ENCODE measurements at regions not wholly inside any gene's neighbourhood (a gene's known extent, or its start where the extent isn't known, plus 50 kb on each side); places are given as distances from the start of the nearest gene placed in this dataset.

DNA sequence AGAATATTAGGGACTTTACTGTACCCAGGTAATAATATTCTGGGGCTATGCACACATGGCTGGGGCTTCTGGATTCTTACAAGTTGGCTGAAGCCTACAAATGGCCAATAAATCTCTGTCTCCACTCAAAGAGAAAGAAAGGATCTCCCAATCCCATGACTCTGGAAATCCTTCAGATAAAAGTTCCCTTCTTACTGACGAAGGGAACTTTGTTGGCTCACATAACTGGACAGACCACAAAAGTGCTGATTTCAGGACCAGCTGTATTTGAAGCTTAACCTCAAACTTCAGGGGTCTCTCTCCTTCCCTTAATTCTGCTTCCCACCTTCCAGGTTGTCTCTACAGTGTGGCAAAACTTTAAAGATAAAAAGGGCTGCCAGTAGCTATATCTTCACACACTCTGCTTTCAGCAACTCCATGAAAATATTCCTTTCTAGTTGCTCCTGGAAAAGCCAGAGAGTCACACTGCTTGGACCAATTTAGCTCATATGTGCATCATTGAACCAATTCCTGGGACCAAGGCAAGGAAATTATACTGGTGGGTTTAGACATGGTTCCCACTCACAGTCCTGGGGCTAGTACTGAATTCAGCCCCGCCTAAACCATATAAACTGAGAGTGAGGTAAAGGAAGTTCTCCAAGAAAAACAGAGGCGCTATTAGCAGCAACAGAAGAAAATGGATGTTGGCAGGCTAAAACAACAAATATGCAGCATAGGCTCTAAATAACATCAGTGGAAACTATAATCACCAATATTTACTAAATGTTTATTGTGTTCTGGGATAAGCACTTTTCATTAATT, 290.0 kb upstream of the GADL1 start:
- Histone ChIP-seq H3K79me2 (replicated peaks; ENCODE audit: insufficient read depth) (no peaks in the 10 kb centered on the region), H3K4me2 (no peak overlapping the region), H3K27me3 (ENCODE audit: insufficient read depth) (no peaks in the 10 kb centered on the region), H3K4me1 (ENCODE audit: insufficient read depth) (peaks cover 2% of the 10 kb centered on the region; the same call in 1 of the 2 replicates), H4K20me1 (replicated peaks; ENCODE audit: insufficient read depth) (no peaks in the 10 kb centered on the region), H2AFZ (no peak overlapping the region), H3F3A (replicated peaks; ENCODE audit: low read depth) (no peaks in the 10 kb centered on the region), H3K4me3 (no peak overlapping the region), H3K9me2 (ENCODE audit: insufficient read depth) (no peaks in the 10 kb centered on the region), H3K36me3 (ENCODE audit: insufficient read depth) (no peaks in the 10 kb centered on the region), H3K27ac (ENCODE audit: low read depth) (no peak overlapping the region)
- no peaks in the 10 kb centered on the region for H3K9me3 Mint-ChIP-seq
- no peak overlapping the region for H3K27ac Mint-ChIP-seq
- no peaks in the 10 kb centered on the region; the same call in 2 of the 3 replicates for H3K4me1 Mint-ChIP-seq
- DNase-seq (ENCODE audit: low spot score) (no peak), ATAC-seq (no peak)
- peaks cover 4% of the 10 kb centered on the region for H3K27me3 Mint-ChIP-seq (ENCODE audit: insufficient read depth, low read depth, poor library complexity)
- H3K36me3 Mint-ChIP-seq (ENCODE audit: low read depth), result no peaks in the 10 kb centered on the region
- TF ChIP-seq POLR2AphosphoS5 (IDR thresholded peaks at IDR 0.05; ENCODE audit: low read depth), result no peak
- no peak for TF ChIP-seq EZH2 (IDR thresholded peaks at IDR 0.05; ENCODE audit: low read depth, unreplicated experiment)
- no peak for TF ChIP-seq CREB1 (CRISPR knock-in tag; IDR thresholded peaks at IDR 0.05; ENCODE audit: low read depth)
- no peak for TF ChIP-seq CTCF (conservative IDR thresholded peaks at IDR 0.05; ENCODE audit: low read depth in 2 of 2)
- no peak for TF ChIP-seq STAT1 (IDR thresholded peaks at IDR 0.05; ENCODE audit: unreplicated experiment)
- TF ChIP-seq ZNF114 (CRISPR knock-in tag; IDR thresholded peaks at IDR 0.05), result no peak
- TF ChIP-seq ZNF331 (CRISPR knock-in tag; IDR thresholded peaks at IDR 0.05; ENCODE audit: low read depth), result no peak
- TF ChIP-seq EZH2phosphoT487 (IDR thresholded peaks at IDR 0.05; ENCODE audit: unreplicated experiment), result no peak
- TF ChIP-seq, protein P1, sequence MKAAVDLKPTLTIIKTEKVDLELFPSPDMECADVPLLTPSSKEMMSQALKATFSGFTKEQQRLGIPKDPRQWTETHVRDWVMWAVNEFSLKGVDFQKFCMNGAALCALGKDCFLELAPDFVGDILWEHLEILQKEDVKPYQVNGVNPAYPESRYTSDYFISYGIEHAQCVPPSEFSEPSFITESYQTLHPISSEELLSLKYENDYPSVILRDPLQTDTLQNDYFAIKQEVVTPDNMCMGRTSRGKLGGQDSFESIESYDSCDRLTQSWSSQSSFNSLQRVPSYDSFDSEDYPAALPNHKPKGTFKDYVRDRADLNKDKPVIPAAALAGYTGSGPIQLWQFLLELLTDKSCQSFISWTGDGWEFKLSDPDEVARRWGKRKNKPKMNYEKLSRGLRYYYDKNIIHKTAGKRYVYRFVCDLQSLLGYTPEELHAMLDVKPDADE (IDR thresholded peaks at IDR 0.05), result no peak
- TF ChIP-seq NANOG (IDR thresholded peaks at IDR 0.05; ENCODE audit: borderline replicate concordance), result no peak
- no peak for TF ChIP-seq REST (IDR thresholded peaks at IDR 0.05; ENCODE audit: unreplicated experiment)
- no peak for TF ChIP-seq JUNB (IDR thresholded peaks at IDR 0.05; ENCODE audit: unreplicated experiment)
- no peak for TF ChIP-seq ZNF462 (CRISPR knock-in tag; IDR thresholded peaks at IDR 0.05)
- H3K4me3 Mint-ChIP-seq, result no peak overlapping the region
